PC-3 (cell line): ENCODE measurements at regions not wholly inside any gene's neighbourhood (a gene's known extent, or its start where the extent isn't known, plus 50 kb on each side); places are given as distances from the start of the nearest gene placed in this dataset.
"Not testable (repeated sequence)": the region's sequence is repeated elsewhere in the genome, so short reads cannot be mapped to it uniquely, and the experiment has no call there.

Source experiments
- ATAC-seq: fragments of 200-7000 bp; cut with Tn5 transposase; 2 replicates; pipeline ENCODE4 v1.9.1; 2020; ENCODE audit warnings: mild to moderate bottlenecking, moderate library complexity
- BruUV-seq: library from RNA; stranded (reverse); fragments of 400-500 nt; replicated peaks from 2 replicates; lab custom pipeline; 2021; lab: Mats Ljungman, UMichigan
- CTCF ChIA-PET: fragments of 300-600 bp; sonication (Branson Sonifier 250); formaldehyde crosslinking; loops from one replicate; lab custom pipeline; 2022; ENCODE audit warnings: antibody characterized with exemption; lab: Charles Lee
- POLR2A ChIA-PET: fragments of 300-600 bp; sonication (Branson Sonifier 250); formaldehyde crosslinking; loops from one replicate; lab custom pipeline; 2022; ENCODE audit warnings: antibody characterized with exemption; ENCODE audit not compliant: unreplicated experiment; lab: Charles Lee
- DNase-seq: peaks from one replicate; pipeline ENCODE4 v3.0.0-alpha.2; 2015
- H2AFZ ChIP-seq: fragments of 300-600 bp; sonication (generic); 2 replicates; pipeline ENCODE4 v1.6.0; 2016; ENCODE audit warnings: antibody characterized with exemption, low read length
- H3F3A ChIP-seq: fragments of 300-600 bp; sonication (generic); one replicate; pipeline ENCODE4 v1.6.0; 2017; ENCODE audit warnings: antibody characterized with exemption, low read length, control low read depth, mild to moderate bottlenecking; ENCODE audit not compliant: unreplicated experiment
- H3K27ac ChIP-seq: fragments of 300-600 bp; sonication (generic); 2 replicates; pipeline ENCODE4 v1.5.1; 2016; ENCODE audit warnings: mild to moderate bottlenecking, low read length
- H3K27me3 ChIP-seq: fragments of 300-600 bp; sonication (generic); 2 replicates; pipeline ENCODE4 v1.6.1; 2016; ENCODE audit warnings: low read length, mixed read lengths
- H3K36me3 ChIP-seq: fragments of 300-600 bp; sonication (generic); 2 replicates; pipeline ENCODE4 v1.6.1; 2016; ENCODE audit warnings: low read depth, mixed run types, low read length, mixed read lengths
- H3K4me1 ChIP-seq: fragments of 300-600 bp; sonication (generic); 2 replicates; pipeline ENCODE4 v1.5.1; 2016; ENCODE audit warnings: low read length; ENCODE audit not compliant: insufficient read depth
- H3K4me2 ChIP-seq: fragments of 300-600 bp; sonication (generic); 2 replicates; pipeline ENCODE4 v1.6.0; 2016; ENCODE audit warnings: low read length
- H3K4me3 ChIP-seq: fragments of 300-600 bp; sonication (generic); 2 replicates; pipeline ENCODE4 v1.5.1; 2016; ENCODE audit warnings: mild to moderate bottlenecking, low read length, mixed read lengths
- H3K79me2 ChIP-seq: fragments of 300-600 bp; sonication (generic); 2 replicates; pipeline ENCODE4 v1.6.1; 2017; ENCODE audit warnings: low read length, mixed read lengths
- H3K9ac ChIP-seq: fragments of 300-600 bp; sonication (generic); 2 replicates; pipeline ENCODE4 v1.6.0; 2016; ENCODE audit warnings: mild to moderate bottlenecking, low read length
- H3K9me2 ChIP-seq: fragments of 300-600 bp; sonication (generic); replicated peaks from 2 replicates; pipeline ENCODE4 v1.6.1; 2016; ENCODE audit warnings: mixed run types, low read length, mixed read lengths
- H3K9me3 ChIP-seq: fragments of 300-600 bp; sonication (generic); 2 replicates; pipeline ENCODE4 v1.6.1; 2016; ENCODE audit warnings: low read length, mixed read lengths
- H4K20me1 ChIP-seq: fragments of 300-600 bp; sonication (generic); 2 replicates; pipeline ENCODE4 v1.6.1; 2016; ENCODE audit warnings: low read length, mixed read lengths
- CTCF ChIP-seq: fragments of 300-600 bp; sonication (generic); conservative IDR thresholded peaks from 2 replicates; pipeline ENCODE4 v1.5.1; 2017; ENCODE audit warnings: antibody characterized with exemption, low read depth, mild to moderate bottlenecking, low read length
- EZH2 ChIP-seq: fragments of 300-600 bp; sonication (generic); IDR thresholded peaks from one replicate; pipeline ENCODE4 v1.6.1; 2017; ENCODE audit warnings: antibody characterized with exemption, mild to moderate bottlenecking, low read length; ENCODE audit not compliant: unreplicated experiment
- EZH2phosphoT487 ChIP-seq: fragments of 300-600 bp; sonication (generic); IDR thresholded peaks from 2 replicates; pipeline ENCODE4 v1.6.1; 2018; ENCODE audit warnings: mild to moderate bottlenecking, antibody characterized with exemption, low read length, borderline replicate concordance
- intact Hi-C: fragments of 100-400 bp; cut with micrococcal nuclease; formaldehyde crosslinking; loops from 2 replicates; pipeline ENCODE4 v1.9.0; 2023

- Histone ChIP-seq H3K4me3 (no peak overlapping the region), H3K9ac (no peak overlapping the region), H2AFZ (no peak overlapping the region), H3K9me3 (no peaks in the 10 kb centered on the region), H3K9me2 (0 out of 2 replicates have a peak, but pooled peaks cover 5% of the 10 kb centered on the region), H3K4me1 (no peaks in the 10 kb centered on the region), H4K20me1 (no peaks in the 10 kb centered on the region), H3K79me2 (no peaks in the 10 kb centered on the region), H3K27ac (no peak overlapping the region), H3F3A (no peaks in the 10 kb centered on the region), H3K4me2 (no peak overlapping the region), H3K36me3 (no peaks in the 10 kb centered on the region), H3K27me3 (peaks cover 71% of the 10 kb centered on the region)
- intact Hi-C loops: no loop called here
- CTCF ChIA-PET: no interaction called here
- POLR2A ChIA-PET: interaction anchor here (0.6 kb wide), 1 partner anchor 281 kb away, joined by 6 read pairs; the partner anchor contains the start of gene ABCA8
- TF ChIP-seq CTCF (no peak), EZH2phosphoT487 (no peak), EZH2 (no peak)
- ATAC-seq: no peak
- BruUV-seq: no TSS peak
- DNase-seq: no peak
Measured at GRCh38 chr17:68674029-68674925, 73.1 kb upstream of the FAM20A start.

GRCh38 chr17:68670967-68671693 lies 70.0 kb upstream of the FAM20A start:
- Histone ChIP-seq H3K9ac (no peak overlapping the region), H3K4me3 (no peak overlapping the region), H3K9me2 (no peaks in the 10 kb centered on the region), H4K20me1 (no peaks in the 10 kb centered on the region), H3K36me3 (no peaks in the 10 kb centered on the region), H3K79me2 (no peaks in the 10 kb centered on the region), H3F3A (no peaks in the 10 kb centered on the region), H3K4me1 (no peaks in the 10 kb centered on the region), H3K27me3 (peaks cover 75% of the 10 kb centered on the region), H3K4me2 (no peak overlapping the region), H3K9me3 (no peaks in the 10 kb centered on the region), H3K27ac (no peak overlapping the region), H2AFZ (no peak overlapping the region)
- no peak for ATAC-seq
- TF ChIP-seq CTCF: no peak
- no peak for TF ChIP-seq EZH2
- no peak for TF ChIP-seq EZH2phosphoT487
- POLR2A ChIA-PET: interaction anchor here (0.6 kb wide), 1 partner anchor 216 kb away, joined by 5 read pairs; no protein-coding TSS in a partner anchor
- DNase-seq: no peak
- CTCF ChIA-PET: no interaction called here
- no TSS peak for BruUV-seq
- intact Hi-C loops: no loop called here

GRCh38 chr17:68666438-68666837 lies 65.3 kb upstream of the FAM20A start:
- POLR2A ChIA-PET, H3K79me2 ChIP-seq, H3K9me3 ChIP-seq, H3K9me2 ChIP-seq, H4K20me1 ChIP-seq, BruUV-seq, intact Hi-C loops, H3K4me1 ChIP-seq, DNase-seq, H2AFZ ChIP-seq, H3K9ac ChIP-seq, CTCF ChIA-PET, H3K36me3 ChIP-seq, H3K27ac ChIP-seq, H3K4me3 ChIP-seq, H3K4me2 ChIP-seq, H3F3A ChIP-seq, ATAC-seq: not testable (repeated sequence)
- peaks cover 35% of the 10 kb centered on the region; the same call in 1 of the 2 replicates for H3K27me3 ChIP-seq
